ENCODE measurements at regions not wholly inside any gene's neighbourhood (a gene's known extent, or its start where the extent isn't known, plus 50 kb on each side); places are given as distances from the start of the nearest gene placed in this dataset.
"Not testable (repeated sequence)": the region's sequence is repeated elsewhere in the genome, so short reads cannot be mapped to it uniquely, and the experiment has no call there.

- peaks cover 38% of the 10 kb centered on the region for H3K4me1 Mint-ChIP-seq
- no peak for ATAC-seq
- H3K27me3 Mint-ChIP-seq: no peaks in the 10 kb centered on the region
- no peak overlapping the region for H3K4me3 Mint-ChIP-seq
- peaks cover 36% of the 10 kb centered on the region for H3K36me3 Mint-ChIP-seq
- DNase-seq: no peak
- H3K27ac Mint-ChIP-seq: peak overlapping the region; percentile 73
- H3K9me3 Mint-ChIP-seq (ENCODE audit: low read depth): peaks cover 19% of the 10 kb centered on the region
- CTCF ChIA-PET: no interaction called here
These were observed 101.9 kb upstream of the PARP8 start for GRCh38 chr5:50564558-50564957.

- ATAC-seq (no peak), DNase-seq (no peak)
- CTCF ChIA-PET: interaction anchor here (1.3 kb wide), 1 partner anchor 133 kb away, joined by 3 read pairs; the partner anchor contains the start of gene EMB
- peaks cover 24% of the 10 kb centered on the region for H3K36me3 Mint-ChIP-seq
- H3K4me1 Mint-ChIP-seq: peaks cover 26% of the 10 kb centered on the region
- H3K27ac Mint-ChIP-seq: peak overlapping the region; percentile 13
- peaks cover 5% of the 10 kb centered on the region for H3K9me3 Mint-ChIP-seq (ENCODE audit: low read depth)
- H3K4me3 Mint-ChIP-seq: no peak overlapping the region
- H3K27me3 Mint-ChIP-seq: no peaks in the 10 kb centered on the region
These were observed 92.3 kb upstream of the PARP8 start for GRCh38 chr5:50574121-50574520.

GRCh38 chr5:50575740-50576139, 90.7 kb upstream of the PARP8 start:
- DNase-seq (no peak), ATAC-seq (no peak)
- Mint-ChIP-seq H3K27ac (peak overlapping the region; percentile 24), H3K4me3 (no peak overlapping the region), H3K36me3 (peaks cover 13% of the 10 kb centered on the region), H3K27me3 (no peaks in the 10 kb centered on the region), H3K4me1 (peaks cover 26% of the 10 kb centered on the region), H3K9me3 (ENCODE audit: low read depth) (no peaks in the 10 kb centered on the region)
- CTCF ChIA-PET: no interaction called here

- CTCF ChIA-PET: interaction anchor here (1.0 kb wide), 1 partner anchor 45 kb away, joined by 3 read pairs; no protein-coding TSS in a partner anchor
- H3K27me3 Mint-ChIP-seq: no peaks in the 10 kb centered on the region
- no peak for DNase-seq
- no peak overlapping the region for H3K27ac Mint-ChIP-seq
- H3K9me3 Mint-ChIP-seq (ENCODE audit: low read depth): no peaks in the 10 kb centered on the region
- H3K4me1 Mint-ChIP-seq: peaks cover 26% of the 10 kb centered on the region
- ATAC-seq: no peak
- H3K4me3 Mint-ChIP-seq: no peak overlapping the region
- peaks cover 9% of the 10 kb centered on the region for H3K36me3 Mint-ChIP-seq
These were observed 90.2 kb upstream of the PARP8 start for GRCh38 chr5:50576265-50576664.

GRCh38 chr5:50576686-50577256, 89.7 kb upstream of the PARP8 start:
- CTCF ChIA-PET: interaction anchor here (0.7 to 1.0 kb wide), 2 partner anchors 45 to 91 kb away, joined by 3 read pairs; no protein-coding TSS in a partner anchor

DNA sequence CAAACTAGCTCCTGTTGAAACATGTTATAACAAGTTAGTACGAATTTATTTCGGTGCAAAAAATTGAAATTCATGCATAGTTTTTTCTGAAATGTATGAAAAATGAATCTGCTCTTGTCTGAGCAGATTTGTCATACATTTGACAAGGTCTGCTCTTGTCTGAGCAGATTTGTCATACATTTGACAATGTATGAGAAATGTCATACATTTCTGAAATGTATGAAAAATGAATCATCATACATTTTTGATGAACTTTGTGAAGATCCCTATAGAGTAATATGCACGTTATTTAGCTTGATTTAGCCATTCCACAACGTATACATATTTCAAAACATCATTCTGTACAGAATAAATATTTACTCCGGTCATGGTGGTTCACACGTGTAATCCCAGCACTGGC, 85.9 kb upstream of the PARP8 start:
- H3K36me3 Mint-ChIP-seq: peaks cover 14% of the 10 kb centered on the region
- CTCF ChIA-PET: no interaction called here

More at GRCh38 chr5:50576686-50577256, 89.7 kb upstream of the PARP8 start:
- no peak overlapping the region for H3K4me3 Mint-ChIP-seq
- DNase-seq: no peak
- H3K36me3 Mint-ChIP-seq: peaks cover 10% of the 10 kb centered on the region
- peak; percentile 30 for ATAC-seq
- H3K4me1 Mint-ChIP-seq: peaks cover 25% of the 10 kb centered on the region
- H3K27ac Mint-ChIP-seq: no peak overlapping the region
- no peaks in the 10 kb centered on the region for H3K9me3 Mint-ChIP-seq (ENCODE audit: low read depth)
- no peaks in the 10 kb centered on the region for H3K27me3 Mint-ChIP-seq

DNA sequence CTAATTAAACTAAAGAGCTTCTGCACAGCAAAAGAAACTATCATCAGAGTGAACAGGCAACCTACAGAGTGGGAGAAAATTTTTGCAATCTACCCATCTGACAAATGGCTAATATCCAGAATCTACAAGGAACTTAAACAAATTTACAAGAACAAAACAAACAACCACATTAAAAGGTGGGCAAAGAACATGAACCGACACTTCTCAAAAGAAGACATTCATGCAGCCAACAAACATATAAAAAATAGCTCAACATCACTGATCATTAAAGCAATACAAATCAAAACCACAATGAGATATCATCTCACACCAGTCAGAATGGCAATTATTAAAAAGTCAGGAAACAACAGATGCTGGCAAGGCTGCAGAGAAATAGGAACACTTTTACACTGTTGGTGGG, 84.6 kb upstream of the PARP8 start:
- H3K4me3 Mint-ChIP-seq, H3K27me3 Mint-ChIP-seq: not testable (repeated sequence)

More for the DNA sequence above, 85.9 kb upstream of the PARP8 start:
- Mint-ChIP-seq H3K9me3 (ENCODE audit: low read depth) (no peaks in the 10 kb centered on the region), H3K27me3 (no peaks in the 10 kb centered on the region), H3K4me3 (no peak overlapping the region), H3K4me1 (peaks cover 16% of the 10 kb centered on the region), H3K27ac (no peak overlapping the region)
- no peak for DNase-seq
- no peak for ATAC-seq

DNA sequence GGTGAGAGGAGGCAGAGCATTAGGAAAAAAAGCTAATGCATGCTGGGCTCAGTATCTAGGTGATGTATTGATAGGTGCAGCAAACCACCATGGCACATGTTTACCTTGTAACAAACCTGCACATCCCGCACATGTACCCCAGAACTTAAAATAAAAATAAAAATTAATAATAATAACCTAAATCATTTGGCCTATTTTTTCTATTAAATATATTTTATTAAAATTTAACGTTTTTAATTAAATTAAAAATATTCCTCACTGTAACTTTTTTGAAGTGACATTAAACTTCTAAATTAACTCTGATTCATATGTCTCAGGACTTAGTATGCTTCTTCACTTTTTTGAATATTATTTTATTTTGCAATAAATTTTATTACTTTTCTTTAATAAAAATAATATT, 83.7 kb upstream of the PARP8 start:
- Mint-ChIP-seq H3K4me1 (peaks cover 2% of the 10 kb centered on the region), H3K4me3 (no peak overlapping the region), H3K9me3 (ENCODE audit: low read depth) (no peaks in the 10 kb centered on the region), H3K27ac (no peak overlapping the region), H3K27me3 (no peaks in the 10 kb centered on the region), H3K36me3 (peaks cover 18% of the 10 kb centered on the region)
- CTCF ChIA-PET: no interaction called here
- DNase-seq: no peak
- ATAC-seq: no peak

More for the DNA sequence above, 84.6 kb upstream of the PARP8 start:
- ATAC-seq; DNase-seq; CTCF ChIA-PET; H3K4me1 Mint-ChIP-seq; H3K27ac Mint-ChIP-seq; H3K9me3 Mint-ChIP-seq (ENCODE audit: low read depth): not testable (repeated sequence)
- peaks cover 15% of the 10 kb centered on the region for H3K36me3 Mint-ChIP-seq

DNA sequence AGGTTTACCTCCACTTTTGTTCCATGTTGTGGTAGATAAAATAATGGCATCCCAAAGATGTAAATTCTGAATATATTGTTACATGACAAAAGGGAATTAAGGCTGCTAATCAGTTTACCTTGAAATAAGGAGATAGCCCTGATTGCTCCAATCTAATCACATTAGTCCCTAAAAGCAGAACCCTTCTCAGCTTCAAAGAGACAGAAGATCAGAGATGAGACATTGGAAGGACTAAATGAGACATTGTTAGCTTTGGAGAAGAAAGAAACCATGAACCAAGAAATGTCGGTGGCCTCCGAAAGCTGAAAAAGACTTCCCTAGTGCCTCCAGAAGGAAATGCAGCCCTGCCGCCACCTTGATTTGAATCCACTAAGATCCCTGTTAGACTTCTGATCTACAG, 82.8 kb upstream of the PARP8 start:
- DNase-seq (no peak), ATAC-seq (no peak)
- no peak overlapping the region for H3K4me3 Mint-ChIP-seq
- peaks cover 18% of the 10 kb centered on the region for H3K36me3 Mint-ChIP-seq
- no peaks in the 10 kb centered on the region for H3K4me1 Mint-ChIP-seq
- H3K9me3 Mint-ChIP-seq (ENCODE audit: low read depth): no peaks in the 10 kb centered on the region
- no peaks in the 10 kb centered on the region for H3K27me3 Mint-ChIP-seq
- no peak overlapping the region for H3K27ac Mint-ChIP-seq
- CTCF ChIA-PET: no interaction called here

DNA sequence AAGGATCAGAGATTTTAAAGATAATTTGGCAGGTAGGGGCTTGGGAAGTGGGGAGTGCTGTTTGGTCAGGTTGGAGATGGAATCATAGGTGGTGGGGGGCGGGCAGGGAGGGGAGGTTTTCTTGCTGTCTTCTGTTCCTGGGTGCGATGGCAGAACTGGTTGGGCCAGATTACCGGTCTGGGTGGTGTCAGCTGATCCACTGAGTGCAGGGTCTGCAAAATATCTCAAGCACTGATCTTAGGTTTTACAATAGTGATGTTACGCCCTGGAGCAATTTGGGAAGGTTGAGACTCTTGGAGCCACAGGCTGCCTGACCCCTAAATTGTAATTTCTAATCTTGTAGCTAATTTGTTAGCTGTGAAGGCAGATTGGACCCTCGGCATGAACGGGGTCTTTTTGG, 78.0 kb upstream of the PARP8 start:
- CTCF ChIA-PET; H3K27me3 Mint-ChIP-seq; DNase-seq; H3K4me3 Mint-ChIP-seq; H3K9me3 Mint-ChIP-seq (ENCODE audit: low read depth); H3K27ac Mint-ChIP-seq; ATAC-seq: not testable (repeated sequence)
- Mint-ChIP-seq H3K36me3 (peaks cover 22% of the 10 kb centered on the region), H3K4me1 (peaks cover 39% of the 10 kb centered on the region)

- Mint-ChIP-seq H3K36me3 (peaks cover 28% of the 10 kb centered on the region), H3K4me1 (peaks cover 52% of the 10 kb centered on the region), H3K4me3 (peak overlapping the region; percentile 16), H3K27ac (peak overlapping the region; percentile 89)
- not testable (repeated sequence) for H3K9me3 Mint-ChIP-seq (ENCODE audit: low read depth); DNase-seq; ATAC-seq; H3K27me3 Mint-ChIP-seq
- CTCF ChIA-PET: interaction anchor here (0.8 kb wide), 1 partner anchor 77 kb away, joined by 3 read pairs; no protein-coding TSS in a partner anchor
These were observed 75.8 kb upstream of the PARP8 start for GRCh38 chr5:50590444-50591189.

DNA sequence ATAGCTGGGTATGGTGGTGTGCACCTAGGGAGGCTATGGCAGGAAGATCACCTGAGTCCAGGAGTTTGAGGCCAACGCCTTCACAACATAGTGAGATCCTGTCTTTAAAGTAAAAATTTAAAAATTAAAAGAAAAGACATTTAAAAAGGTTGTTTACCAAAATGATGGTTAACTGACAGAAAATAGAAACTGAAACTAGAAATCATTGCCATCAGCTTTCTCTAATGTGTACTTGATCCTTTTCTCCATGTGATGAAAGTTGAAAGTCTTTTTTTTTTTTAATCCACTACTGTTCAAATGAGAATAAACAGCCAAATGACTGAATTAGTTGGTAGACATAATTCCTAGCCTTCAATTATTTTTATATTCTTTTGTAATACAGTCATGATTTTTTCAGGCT, 75.1 kb upstream of the PARP8 start:
- not testable (repeated sequence) for ATAC-seq; H3K27me3 Mint-ChIP-seq; H3K4me3 Mint-ChIP-seq; H3K9me3 Mint-ChIP-seq (ENCODE audit: low read depth); DNase-seq
- peak overlapping the region; percentile 89 for H3K27ac Mint-ChIP-seq
- CTCF ChIA-PET: interaction anchor here (0.8 kb wide), 1 partner anchor 76 kb away, joined by 3 read pairs; no protein-coding TSS in a partner anchor
- H3K36me3 Mint-ChIP-seq: peaks cover 30% of the 10 kb centered on the region
- peaks cover 52% of the 10 kb centered on the region for H3K4me1 Mint-ChIP-seq

GRCh38 chr5:50593681-50594080, 72.8 kb upstream of the PARP8 start:
- ATAC-seq: peak; percentile 55
- Mint-ChIP-seq H3K4me1 (peaks cover 54% of the 10 kb centered on the region), H3K27me3 (no peaks in the 10 kb centered on the region), H3K36me3 (peaks cover 39% of the 10 kb centered on the region), H3K27ac (peak overlapping the region; percentile 86), H3K9me3 (ENCODE audit: low read depth) (peaks cover 2% of the 10 kb centered on the region), H3K4me3 (peak overlapping the region; percentile 18)
- CTCF ChIA-PET: interaction anchor here (2.4 kb wide), 1 partner anchor 71 kb away, joined by 5 read pairs; no protein-coding TSS in a partner anchor
- peak; percentile 65 for DNase-seq

GRCh38 chr5:50595199-50595598, 71.2 kb upstream of the PARP8 start:
- CTCF ChIA-PET: no interaction called here
- DNase-seq (no peak), ATAC-seq (no peak)
- Mint-ChIP-seq H3K4me1 (peaks cover 45% of the 10 kb centered on the region), H3K9me3 (ENCODE audit: low read depth) (peaks cover 2% of the 10 kb centered on the region), H3K27me3 (no peaks in the 10 kb centered on the region), H3K4me3 (no peak overlapping the region), H3K27ac (peak overlapping the region; percentile 3), H3K36me3 (peaks cover 42% of the 10 kb centered on the region)
